ENCODE measurements at regions not wholly inside any gene's neighbourhood (a gene's known extent, or its start where the extent isn't known, plus 50 kb on each side); places are given as distances from the start of the nearest gene placed in this dataset.
"Not testable (repeated sequence)": the region's sequence is repeated elsewhere in the genome, so short reads cannot be mapped to it uniquely, and the experiment has no call there.

- no peak for DNase-seq (ENCODE audit: low read depth in 2 of 2)
These were observed 244.2 kb upstream of the FOXK1 start for GRCh38 chr7:4437916-4438315.

- DNase-seq (ENCODE audit: low read depth in 2 of 2), result no peak
These were observed 243.3 kb upstream of the FOXK1 start for GRCh38 chr7:4438723-4439245.

GRCh38 chr7:4439444-4439843, 242.7 kb upstream of the FOXK1 start:
- DNase-seq (ENCODE audit: low read depth in 2 of 2), result no peak

GRCh38 chr7:4444106-4444505, 238.0 kb upstream of the FOXK1 start:
- no peak for DNase-seq (ENCODE audit: low read depth in 2 of 2)

GRCh38 chr7:4445777-4446176, 236.3 kb upstream of the FOXK1 start:
- DNase-seq (ENCODE audit: low read depth in 2 of 2), result no peak

GRCh38 chr7:4449263-4449662, 232.8 kb upstream of the FOXK1 start:
- DNase-seq (ENCODE audit: low read depth in 2 of 2), result no peak

GRCh38 chr7:4450483-4450882, 231.6 kb upstream of the FOXK1 start:
- no peak for DNase-seq (ENCODE audit: low read depth in 2 of 2)

GRCh38 chr7:4460597-4460996, 221.5 kb upstream of the FOXK1 start:
- DNase-seq (ENCODE audit: low read depth in 2 of 2), result no peak

- no peak for DNase-seq (ENCODE audit: low read depth in 2 of 2)
These were observed 220.6 kb upstream of the FOXK1 start for GRCh38 chr7:4461531-4461930.

GRCh38 chr7:4468320-4469102, 213.6 kb upstream of the FOXK1 start:
- DNase-seq (ENCODE audit: low read depth in 2 of 2), result no peak

GRCh38 chr7:4470246-4470645, 211.8 kb upstream of the FOXK1 start:
- no peak for DNase-seq (ENCODE audit: low read depth in 2 of 2)

GRCh38 chr7:4472728-4473127, 209.4 kb upstream of the FOXK1 start:
- DNase-seq (ENCODE audit: low read depth in 2 of 2), result no peak

- no peak for DNase-seq (ENCODE audit: low read depth in 2 of 2)
These were observed 202.6 kb upstream of the FOXK1 start for GRCh38 chr7:4479367-4480039.

GRCh38 chr7:4480131-4480530, 202.0 kb upstream of the FOXK1 start:
- not testable (repeated sequence) for DNase-seq (ENCODE audit: low read depth in 2 of 2)

- DNase-seq (ENCODE audit: low read depth in 2 of 2), result no peak
These were observed 198.2 kb upstream of the FOXK1 start for GRCh38 chr7:4483851-4484250.

GRCh38 chr7:4484545-4484944, 197.6 kb upstream of the FOXK1 start:
- DNase-seq (ENCODE audit: low read depth in 2 of 2), result no peak

GRCh38 chr7:4486907-4487306, 195.2 kb upstream of the FOXK1 start:
- DNase-seq (ENCODE audit: low read depth in 2 of 2), result no peak

- not testable (repeated sequence) for DNase-seq (ENCODE audit: low read depth in 2 of 2)
These were observed 185.2 kb upstream of the FOXK1 start for GRCh38 chr7:4496911-4497310.

GRCh38 chr7:4500812-4501211, 181.3 kb upstream of the FOXK1 start:
- no peak for DNase-seq (ENCODE audit: low read depth in 2 of 2)

- DNase-seq (ENCODE audit: low read depth in 2 of 2), result not testable (repeated sequence)
These were observed 174.2 kb upstream of the FOXK1 start for GRCh38 chr7:4507886-4508285.

GRCh38 chr7:4513450-4513849, 168.6 kb upstream of the FOXK1 start:
- DNase-seq (ENCODE audit: low read depth in 2 of 2), result no peak

- no peak for DNase-seq (ENCODE audit: low read depth in 2 of 2)
These were observed 162.1 kb upstream of the FOXK1 start for GRCh38 chr7:4519819-4520520.

GRCh38 chr7:4523219-4523618, 158.9 kb upstream of the FOXK1 start:
- no peak for DNase-seq (ENCODE audit: low read depth in 2 of 2)

Measured in activated CD8-positive, alpha-beta memory T cell treated with anti-CD3 and anti-CD28 coated beads for 4 hours (primary cell).